Hepatocyte (in vitro differentiated cells): ENCODE measurements at regions not wholly inside any gene's neighbourhood (a gene's known extent, or its start where the extent isn't known, plus 50 kb on each side); places are given as distances from the start of the nearest gene placed in this dataset.

Experiments used
- DNase-seq: peaks from one replicate; pipeline ENCODE4 v3.0.0-alpha.2; 2016; ENCODE audit warnings: low spot score
- H2AFZ ChIP-seq: fragments of 200-600 bp; sonication (generic); 2 replicates; pipeline ENCODE4 v1.6.0; 2016; ENCODE audit warnings: antibody characterized with exemption, mild to moderate bottlenecking
- H3K27ac ChIP-seq: fragments of 200-600 bp; sonication (generic); 2 replicates; pipeline ENCODE4 v1.5.1; 2016; ENCODE audit warnings: mild to moderate bottlenecking
- H3K27me3 ChIP-seq: fragments of 200-600 bp; sonication (generic); 2 replicates; pipeline ENCODE4 v1.6.1; 2016
- H3K36me3 ChIP-seq: fragments of 200-600 bp; sonication (generic); replicated peaks from 2 replicates; pipeline ENCODE4 v1.5.1; 2016; ENCODE audit warnings: low read depth; ENCODE audit not compliant: insufficient read depth
- H3K4me1 ChIP-seq: fragments of 200-600 bp; sonication (generic); 2 replicates; pipeline ENCODE4 v1.5.1; 2016; ENCODE audit warnings: mild to moderate bottlenecking, moderate library complexity; ENCODE audit not compliant: insufficient read depth
- H3K4me2 ChIP-seq: fragments of 200-600 bp; sonication (generic); 2 replicates; pipeline ENCODE4 v1.6.0; 2016
- H3K4me3 ChIP-seq: fragments of 200-600 bp; sonication (generic); 2 replicates; pipeline ENCODE4 v1.5.1; 2016; ENCODE audit warnings: mild to moderate bottlenecking
- H3K79me2 ChIP-seq: fragments of 200-600 bp; sonication (generic); 2 replicates; pipeline ENCODE4 v1.6.0; 2017; ENCODE audit warnings: mild to moderate bottlenecking
- H3K9me2 ChIP-seq: fragments of 200-600 bp; sonication (generic); replicated peaks from 2 replicates; pipeline ENCODE4 v1.6.0; 2017; ENCODE audit warnings: mild to moderate bottlenecking; ENCODE audit not compliant: insufficient read depth
- H3K9me3 ChIP-seq: fragments of 200-600 bp; sonication (generic); 2 replicates; pipeline ENCODE4 v1.5.1; 2016; ENCODE audit warnings: low read depth, mild to moderate bottlenecking
- H4K20me1 ChIP-seq: fragments of 200-600 bp; sonication (generic); 2 replicates; pipeline ENCODE4 v1.6.0; 2016; ENCODE audit warnings: mild to moderate bottlenecking; ENCODE audit not compliant: insufficient read depth, poor library complexity, severe bottlenecking
- CTCF ChIP-seq: fragments of 200-600 bp; sonication (generic); IDR thresholded peaks from 2 replicates; pipeline ENCODE4 v1.5.1; 2016; ENCODE audit warnings: antibody characterized with exemption, mild to moderate bottlenecking; ENCODE audit not compliant: poor library complexity
- EZH2 ChIP-seq: fragments of 200-600 bp; sonication (generic); IDR thresholded peaks from 2 replicates; pipeline ENCODE4 v1.6.1; 2016; ENCODE audit warnings: antibody characterized with exemption, mild to moderate bottlenecking, borderline replicate concordance
- EZH2phosphoT487 ChIP-seq: fragments of 200-600 bp; sonication (generic); IDR thresholded peaks from one replicate; pipeline ENCODE4 v1.6.1; 2018; ENCODE audit warnings: antibody characterized with exemption, mild to moderate bottlenecking, low read depth, moderate library complexity; ENCODE audit not compliant: unreplicated experiment, severe bottlenecking
- WGBS: methylation state at CpG from one replicate; pipeline ENCODE4 v1.1.6; 2016; ENCODE audit warnings: low lambda C conversion rate; ENCODE audit errors: missing lambda C conversion rate; 5-methylcytosine and 5-hydroxymethylcytosine counted together

- 69% methylated on average over 2 of the region's 2 CpGs for WGBS
- no peak overlapping the region for H3K27ac ChIP-seq
Measured at GRCh38 chrX:38930474-38930873, 129.2 kb downstream of the MID1IP1 start.

GRCh38 chrX:38935561-38935960 lies 134.3 kb downstream of the MID1IP1 start:
- 81% methylated on average over 4 of the region's 4 CpGs for WGBS
- TF ChIP-seq CTCF (no peak), EZH2phosphoT487 (no peak), EZH2 (no peak)
- Histone ChIP-seq H3K4me2 (no peak overlapping the region), H3K9me2 (no peaks in the 10 kb centered on the region), H2AFZ (no peak overlapping the region), H4K20me1 (no peaks in the 10 kb centered on the region), H3K9me3 (no peaks in the 10 kb centered on the region), H3K79me2 (no peaks in the 10 kb centered on the region), H3K4me1 (no peaks in the 10 kb centered on the region), H3K27me3 (no peaks in the 10 kb centered on the region), H3K4me3 (no peak overlapping the region), H3K27ac (no peak overlapping the region), H3K36me3 (no peaks in the 10 kb centered on the region)
- DNase-seq = no peak

More at GRCh38 chrX:38930474-38930873, 129.2 kb downstream of the MID1IP1 start:
- Histone ChIP-seq H3K4me1 (no peaks in the 10 kb centered on the region), H3K4me2 (no peak overlapping the region), H3K36me3 (no peaks in the 10 kb centered on the region), H4K20me1 (no peaks in the 10 kb centered on the region), H3K9me3 (no peaks in the 10 kb centered on the region), H3K9me2 (no peaks in the 10 kb centered on the region), H2AFZ (no peak overlapping the region), H3K27me3 (no peaks in the 10 kb centered on the region), H3K4me3 (no peak overlapping the region), H3K79me2 (no peaks in the 10 kb centered on the region)
- no peak for DNase-seq
- no peak for TF ChIP-seq CTCF
- TF ChIP-seq EZH2phosphoT487 = no peak
- TF ChIP-seq EZH2 = no peak

- TF ChIP-seq EZH2phosphoT487 (no peak), EZH2 (no peak), CTCF (no peak)
- Histone ChIP-seq H3K4me1 (no peaks in the 10 kb centered on the region), H3K27ac (no peak overlapping the region), H3K79me2 (no peaks in the 10 kb centered on the region), H3K4me2 (no peak overlapping the region), H3K4me3 (no peak overlapping the region), H3K27me3 (no peaks in the 10 kb centered on the region), H2AFZ (no peak overlapping the region), H3K36me3 (no peaks in the 10 kb centered on the region), H3K9me3 (no peaks in the 10 kb centered on the region), H3K9me2 (no peaks in the 10 kb centered on the region), H4K20me1 (no peaks in the 10 kb centered on the region)
- DNase-seq = no peak
Measured at GRCh38 chrX:38937400-38937799, 136.1 kb downstream of the MID1IP1 start.

GRCh38 chrX:38937926-38938325 lies 136.7 kb downstream of the MID1IP1 start:
- no peak overlapping the region for H3K4me3 ChIP-seq
- DNase-seq = no peak
- H3K4me2 ChIP-seq = no peak overlapping the region
- no peak overlapping the region for H2AFZ ChIP-seq
- 53% methylated on average over 3 of the region's 3 CpGs for WGBS
- no peak overlapping the region for H3K27ac ChIP-seq
- H3K9me3 ChIP-seq = no peaks in the 10 kb centered on the region
- no peaks in the 10 kb centered on the region for H3K79me2 ChIP-seq
- no peaks in the 10 kb centered on the region for H3K9me2 ChIP-seq
- no peaks in the 10 kb centered on the region for H3K36me3 ChIP-seq
- H3K4me1 ChIP-seq = no peaks in the 10 kb centered on the region
- TF ChIP-seq EZH2phosphoT487 (no peak), EZH2 (no peak), CTCF (no peak)
- no peaks in the 10 kb centered on the region for H3K27me3 ChIP-seq
- H4K20me1 ChIP-seq = no peaks in the 10 kb centered on the region
